ENCODE measurements at regions not wholly inside any gene's neighbourhood (a gene's known extent, or its start where the extent isn't known, plus 50 kb on each side); places are given as distances from the start of the nearest gene placed in this dataset.

DNA sequence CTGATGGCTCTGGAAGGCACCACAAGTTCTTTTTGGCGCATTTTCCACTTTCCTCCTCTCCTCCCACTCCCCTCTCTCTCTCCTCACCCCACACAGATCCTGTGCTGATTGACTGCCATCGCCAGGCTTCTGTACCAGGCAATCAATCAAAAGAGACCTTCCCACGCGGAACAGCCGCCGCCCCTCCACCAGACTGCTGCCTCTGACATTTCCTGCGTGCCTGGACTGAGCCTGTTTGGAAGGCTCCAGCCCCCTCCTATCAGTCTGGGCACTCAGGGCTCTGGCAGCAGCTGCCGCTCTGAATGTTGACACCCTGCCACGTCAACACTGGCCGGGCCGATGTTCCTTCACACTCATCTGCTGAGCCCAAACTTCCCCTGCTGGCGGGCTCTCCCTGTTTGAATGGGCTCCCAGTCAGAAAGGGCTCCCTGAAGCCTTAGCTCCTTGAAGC is 467.7 kb downstream of the EPHA4 start:
- no peak overlapping the region for H3K27ac ChIP-seq (ENCODE audit: low read depth, low read length)
- TF ChIP-seq, protein P1, sequence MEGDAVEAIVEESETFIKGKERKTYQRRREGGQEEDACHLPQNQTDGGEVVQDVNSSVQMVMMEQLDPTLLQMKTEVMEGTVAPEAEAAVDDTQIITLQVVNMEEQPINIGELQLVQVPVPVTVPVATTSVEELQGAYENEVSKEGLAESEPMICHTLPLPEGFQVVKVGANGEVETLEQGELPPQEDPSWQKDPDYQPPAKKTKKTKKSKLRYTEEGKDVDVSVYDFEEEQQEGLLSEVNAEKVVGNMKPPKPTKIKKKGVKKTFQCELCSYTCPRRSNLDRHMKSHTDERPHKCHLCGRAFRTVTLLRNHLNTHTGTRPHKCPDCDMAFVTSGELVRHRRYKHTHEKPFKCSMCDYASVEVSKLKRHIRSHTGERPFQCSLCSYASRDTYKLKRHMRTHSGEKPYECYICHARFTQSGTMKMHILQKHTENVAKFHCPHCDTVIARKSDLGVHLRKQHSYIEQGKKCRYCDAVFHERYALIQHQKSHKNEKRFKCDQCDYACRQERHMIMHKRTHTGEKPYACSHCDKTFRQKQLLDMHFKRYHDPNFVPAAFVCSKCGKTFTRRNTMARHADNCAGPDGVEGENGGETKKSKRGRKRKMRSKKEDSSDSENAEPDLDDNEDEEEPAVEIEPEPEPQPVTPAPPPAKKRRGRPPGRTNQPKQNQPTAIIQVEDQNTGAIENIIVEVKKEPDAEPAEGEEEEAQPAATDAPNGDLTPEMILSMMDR (IDR thresholded peaks at IDR 0.05; ENCODE audit: low read depth, low read length, poor library complexity, severe bottlenecking): no peak
- no peak for TF ChIP-seq EZH2phosphoT487 (IDR thresholded peaks at IDR 0.05; ENCODE audit: borderline replicate concordance, low read length)

DNA sequence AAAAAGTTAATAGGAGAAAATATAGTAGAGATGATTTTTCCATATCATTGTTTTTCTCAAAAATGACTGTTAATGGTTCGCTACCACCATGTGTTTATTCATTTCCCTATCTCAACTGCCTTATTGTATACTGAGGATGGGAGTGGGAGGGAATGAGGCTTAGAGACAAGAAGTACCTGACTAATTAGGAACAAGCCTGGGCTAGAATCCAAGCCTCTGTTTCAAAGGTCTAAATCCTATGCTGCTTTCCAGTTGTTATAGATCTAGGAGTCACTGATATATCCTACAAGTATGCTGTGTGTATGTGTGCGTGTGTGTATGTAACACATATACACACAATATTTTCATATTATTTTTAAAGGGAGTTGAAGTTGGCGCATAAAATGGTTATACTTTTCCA is 465.9 kb downstream of the EPHA4 start:
- Histone ChIP-seq H4K20me1 (ENCODE audit: control insufficient read depth, insufficient read depth, low read depth, low read length) (no peaks in the 10 kb centered on the region), H3K27ac (ENCODE audit: low read depth, low read length) (no peak overlapping the region), H3K4me2 (ENCODE audit: low read length) (no peak overlapping the region), H3K79me2 (ENCODE audit: control insufficient read depth, low read length) (no peaks in the 10 kb centered on the region), H3F3A (ENCODE audit: control insufficient read depth, insufficient read depth) (no peaks in the 10 kb centered on the region), H3K36me3 (ENCODE audit: control insufficient read depth, low read length) (no peaks in the 10 kb centered on the region), H3K27me3 (ENCODE audit: control insufficient read depth, low read length) (no peaks in the 10 kb centered on the region), H3K4me1 (ENCODE audit: control insufficient read depth, low read length) (no peaks in the 10 kb centered on the region), H3K4me3 (ENCODE audit: low read length) (no peak overlapping the region), H3K9me2 (replicated peaks; ENCODE audit: control insufficient read depth, low read length) (no peaks in the 10 kb centered on the region), H3K9me3 (ENCODE audit: control insufficient read depth, insufficient read depth, low read length) (no peaks in the 10 kb centered on the region)
- TF ChIP-seq, protein P1 (IDR thresholded peaks at IDR 0.05; ENCODE audit: low read depth, low read length, poor library complexity, severe bottlenecking): no peak
- no peak for TF ChIP-seq EZH2phosphoT487 (IDR thresholded peaks at IDR 0.05; ENCODE audit: borderline replicate concordance, low read length)

More for the DNA sequence above, 467.7 kb downstream of the EPHA4 start:
- Histone ChIP-seq H3K9me3 (ENCODE audit: control insufficient read depth, insufficient read depth, low read length) (no peaks in the 10 kb centered on the region), H3K4me3 (ENCODE audit: low read length) (no peak overlapping the region), H3K79me2 (ENCODE audit: control insufficient read depth, low read length) (no peaks in the 10 kb centered on the region), H4K20me1 (ENCODE audit: control insufficient read depth, insufficient read depth, low read depth, low read length) (no peaks in the 10 kb centered on the region), H3K4me2 (ENCODE audit: low read length) (no peak overlapping the region), H3K9me2 (replicated peaks; ENCODE audit: control insufficient read depth, low read length) (no peaks in the 10 kb centered on the region), H3K4me1 (ENCODE audit: control insufficient read depth, low read length) (no peaks in the 10 kb centered on the region), H3F3A (ENCODE audit: control insufficient read depth, insufficient read depth) (no peaks in the 10 kb centered on the region), H3K27me3 (ENCODE audit: control insufficient read depth, low read length) (no peaks in the 10 kb centered on the region), H3K36me3 (ENCODE audit: control insufficient read depth, low read length) (no peaks in the 10 kb centered on the region)

DNA sequence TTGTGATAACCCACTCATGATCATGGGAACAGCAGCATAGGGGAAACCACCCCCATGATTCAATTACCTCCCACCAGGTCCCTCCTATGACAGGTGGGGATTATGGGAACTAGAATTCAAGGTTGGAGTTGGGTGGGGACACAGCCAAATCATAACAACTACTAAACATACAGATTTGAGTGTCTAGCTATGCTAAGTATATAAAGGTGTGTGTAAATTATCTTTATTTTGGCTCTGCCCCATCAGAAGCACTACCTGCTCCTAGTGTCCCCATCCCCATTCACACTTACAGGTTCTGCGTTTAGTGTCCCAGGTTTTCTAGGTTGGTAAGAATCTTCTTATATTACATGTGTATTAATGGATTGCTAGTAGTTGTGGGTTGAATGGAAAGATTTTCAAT is 464.7 kb downstream of the EPHA4 start:
- Histone ChIP-seq H3F3A (ENCODE audit: control insufficient read depth, insufficient read depth) (no peaks in the 10 kb centered on the region), H3K27ac (ENCODE audit: low read depth, low read length) (no peak overlapping the region), H3K9me3 (ENCODE audit: control insufficient read depth, insufficient read depth, low read length) (no peaks in the 10 kb centered on the region), H3K4me3 (ENCODE audit: low read length) (no peak overlapping the region), H3K36me3 (ENCODE audit: control insufficient read depth, low read length) (no peaks in the 10 kb centered on the region), H3K27me3 (ENCODE audit: control insufficient read depth, low read length) (no peaks in the 10 kb centered on the region), H3K4me2 (ENCODE audit: low read length) (no peak overlapping the region), H3K9me2 (replicated peaks; ENCODE audit: control insufficient read depth, low read length) (no peaks in the 10 kb centered on the region), H3K4me1 (ENCODE audit: control insufficient read depth, low read length) (no peaks in the 10 kb centered on the region), H3K79me2 (ENCODE audit: control insufficient read depth, low read length) (no peaks in the 10 kb centered on the region), H4K20me1 (ENCODE audit: control insufficient read depth, insufficient read depth, low read depth, low read length) (no peaks in the 10 kb centered on the region)
- TF ChIP-seq, protein P1 (IDR thresholded peaks at IDR 0.05; ENCODE audit: low read depth, low read length, poor library complexity, severe bottlenecking): no peak
- TF ChIP-seq EZH2phosphoT487 (IDR thresholded peaks at IDR 0.05; ENCODE audit: borderline replicate concordance, low read length): no peak
